Vagina (tissue), 2 donors: ENCODE measurements at regions not wholly inside any gene's neighbourhood (a gene's known extent, or its start where the extent isn't known, plus 50 kb on each side); places are given as distances from the start of the nearest gene placed in this dataset.
A peak's percentile ranks its signal among the peaks of the same experiment; 100 is the strongest.

Experiments used
- DNase-seq, 2 donors: peaks; one replicate each; pipeline ENCODE4 v3.0.0-alpha.2; 2017; ENCODE audit errors: extremely low spot score in 2 of 2
- H3K27ac ChIP-seq: fragments of 200-600 bp; sonication (generic); one replicate; pipeline ENCODE4 v1.5.1; 2019
- H3K27me3 ChIP-seq: fragments of 200-600 bp; sonication (generic); one replicate; pipeline ENCODE4 v1.5.1; 2019
- H3K36me3 ChIP-seq, 2 donors: fragments of 200-600 bp; sonication (generic); one replicate each; pipeline ENCODE4 v1.5.1; 2017 to 2019
- H3K4me1 ChIP-seq: fragments of 200-600 bp; sonication (generic); one replicate; pipeline ENCODE4 v1.5.1; 2019
- H3K4me3 ChIP-seq, 2 donors: fragments of 200-600 bp; sonication (generic); 1 replicate in 1 of 2; 2 replicates in 1 of 2; pipeline ENCODE4 v1.5.1; 2016 to 2019
- H3K9me3 ChIP-seq: fragments of 200-600 bp; sonication (generic); one replicate; pipeline ENCODE4 v1.5.1; 2019
- CTCF ChIP-seq, 3 experiments: fragments of 450-650 bp in 2 of 3; fragments of 200-600 bp in 1 of 3; sonication (generic) in 1 of 3; IDR thresholded peaks; one replicate each; pipeline ENCODE4 v1.5.1; 2017 to 2019; ENCODE audit warnings: antibody characterized with exemption in 3 of 3, mild to moderate bottlenecking in 2 of 3, moderate library complexity in 2 of 3
- POLR2A ChIP-seq, 2 donors: fragments of 450-650 bp; IDR thresholded peaks; one replicate each; pipeline ENCODE4 v1.6.1; 2017; ENCODE audit warnings: antibody characterized with exemption in 2 of 2, mild to moderate bottlenecking in 2 of 2, moderate library complexity in 2 of 2
- POLR2AphosphoS5 ChIP-seq, 2 donors: sonication (generic); formaldehyde crosslinking; IDR thresholded peaks; one replicate each; pipeline ENCODE4 v1.9.0; 2017; ENCODE audit warnings: antibody characterized with exemption in 2 of 2, mild to moderate bottlenecking in 2 of 2, low read depth in 1 of 2; ENCODE audit not compliant: insufficient read depth in 1 of 2
- intact Hi-C: fragments of 100-400 bp; cut with DNase I; formaldehyde crosslinking; loops from one replicate; pipeline ENCODE4 v1.15.1; 2023

GRCh38 chr3:80697291-80697690 is 929.5 kb upstream of the ROBO1 start:
- Histone ChIP-seq H3K4me3 (no peak overlapping the region), H3K36me3 (no peaks in the 10 kb centered on the region), H3K4me1 (no peaks in the 10 kb centered on the region), H3K27me3 (no peaks in the 10 kb centered on the region), H3K27ac (no peak overlapping the region), H3K9me3 (no peaks in the 10 kb centered on the region)
- DNase-seq, result no peak
- intact Hi-C loops, result no loop called here
- TF ChIP-seq POLR2A (IDR thresholded peaks at IDR 0.05), result no peak
- TF ChIP-seq CTCF (IDR thresholded peaks at IDR 0.05), result no peak
- no peak for TF ChIP-seq POLR2AphosphoS5 (IDR thresholded peaks at IDR 0.05; ENCODE audit: insufficient read depth in 1 of 2, low read depth in 1 of 2)

DNA sequence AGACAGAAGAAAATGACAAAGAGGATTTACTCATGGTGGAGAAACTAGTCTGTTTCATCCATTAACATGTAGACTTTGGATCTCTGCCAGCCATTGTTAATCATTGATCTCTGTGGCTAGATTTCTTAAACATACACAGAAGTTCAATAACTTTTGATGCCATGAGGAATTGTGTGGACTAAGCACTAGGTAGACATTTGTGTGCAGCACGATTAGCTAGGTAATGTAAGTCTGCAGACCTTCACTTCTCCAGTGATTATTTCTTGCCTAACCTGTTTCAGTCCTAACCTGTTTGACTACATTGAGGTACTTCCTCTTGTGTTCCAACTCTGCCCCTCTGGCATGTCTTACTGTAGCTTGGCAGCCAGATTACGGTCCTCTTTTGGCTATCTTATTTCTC is 928.5 kb upstream of the ROBO1 start:
- TF ChIP-seq POLR2A (IDR thresholded peaks at IDR 0.05) (no peak), CTCF (IDR thresholded peaks at IDR 0.05) (no peak), POLR2AphosphoS5 (IDR thresholded peaks at IDR 0.05; ENCODE audit: insufficient read depth in 1 of 2, low read depth in 1 of 2) (peak in 1 of 2 donors; percentile 40)

DNA sequence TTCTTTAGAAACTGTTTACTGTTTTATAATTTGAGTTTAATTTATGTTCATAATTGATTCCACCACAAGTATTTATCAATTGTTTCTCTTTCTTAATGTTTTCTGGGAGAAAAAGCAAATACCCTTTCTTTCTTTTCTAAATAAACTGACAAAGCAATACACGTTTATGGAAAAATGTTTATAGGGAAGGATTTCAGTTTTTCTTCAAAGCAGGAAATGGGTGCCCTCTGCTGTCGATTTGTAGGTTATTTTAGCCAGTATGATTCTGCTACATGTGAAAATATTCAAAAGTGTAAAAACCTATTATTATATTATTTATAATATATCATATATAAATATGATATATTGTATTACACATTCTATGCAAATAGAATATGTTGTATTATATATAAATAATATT is 921.0 kb upstream of the ROBO1 start:
- no peak for DNase-seq
- H3K4me3 ChIP-seq, result no peak overlapping the region
- no peaks in the 10 kb centered on the region for H3K9me3 ChIP-seq
- H3K27me3 ChIP-seq, result no peaks in the 10 kb centered on the region
- TF ChIP-seq CTCF (IDR thresholded peaks at IDR 0.05) (no peak), POLR2AphosphoS5 (IDR thresholded peaks at IDR 0.05; ENCODE audit: insufficient read depth in 1 of 2, low read depth in 1 of 2) (no peak), POLR2A (IDR thresholded peaks at IDR 0.05) (no peak)
- H3K4me1 ChIP-seq, result no peaks in the 10 kb centered on the region
- H3K36me3 ChIP-seq, result no peaks in the 10 kb centered on the region
- intact Hi-C loops, result no loop called here
- no peak overlapping the region for H3K27ac ChIP-seq

More for the DNA sequence above, 928.5 kb upstream of the ROBO1 start:
- Histone ChIP-seq H3K4me3 (no peak overlapping the region), H3K36me3 (no peaks in the 10 kb centered on the region), H3K27me3 (no peaks in the 10 kb centered on the region), H3K27ac (no peak overlapping the region), H3K4me1 (no peaks in the 10 kb centered on the region), H3K9me3 (no peaks in the 10 kb centered on the region)
- no peak for DNase-seq
- intact Hi-C loops, result no loop called here

GRCh38 chr3:80682951-80683350 is 915.2 kb upstream of the ROBO1 start:
- Histone ChIP-seq H3K9me3 (no peaks in the 10 kb centered on the region), H3K27me3 (no peaks in the 10 kb centered on the region), H3K36me3 (no peaks in the 10 kb centered on the region), H3K4me3 (no peak overlapping the region), H3K4me1 (no peaks in the 10 kb centered on the region), H3K27ac (no peak overlapping the region)
- no peak for TF ChIP-seq CTCF (IDR thresholded peaks at IDR 0.05)
- TF ChIP-seq POLR2A (IDR thresholded peaks at IDR 0.05), result no peak
- TF ChIP-seq POLR2AphosphoS5 (IDR thresholded peaks at IDR 0.05; ENCODE audit: insufficient read depth in 1 of 2, low read depth in 1 of 2), result no peak
- DNase-seq, result no peak
- intact Hi-C loops, result no loop called here

DNA sequence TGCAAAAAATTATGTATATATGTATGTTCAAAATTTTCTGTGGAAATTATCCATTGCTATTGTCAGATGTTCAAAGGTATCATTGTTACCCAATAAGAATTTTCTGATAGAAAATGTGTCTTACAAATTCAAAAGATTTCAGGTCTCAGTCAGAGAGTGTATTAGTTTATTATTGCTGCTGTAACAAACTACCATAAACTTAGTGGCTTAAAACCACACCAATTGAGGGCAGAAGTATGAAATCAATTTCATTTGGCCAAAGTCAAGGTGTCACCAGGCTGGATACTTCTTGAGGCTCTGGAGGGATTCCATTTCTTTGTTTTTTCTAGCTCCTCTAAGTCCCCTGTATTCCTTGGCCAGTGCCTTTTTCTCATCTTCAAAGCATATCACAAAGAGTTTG is 914.4 kb upstream of the ROBO1 start:
- Histone ChIP-seq H3K27me3 (no peaks in the 10 kb centered on the region), H3K27ac (no peak overlapping the region), H3K9me3 (no peaks in the 10 kb centered on the region), H3K4me3 (no peak overlapping the region), H3K4me1 (no peaks in the 10 kb centered on the region), H3K36me3 (no peaks in the 10 kb centered on the region)
- no peak for DNase-seq
- TF ChIP-seq CTCF (IDR thresholded peaks at IDR 0.05) (no peak), POLR2A (IDR thresholded peaks at IDR 0.05) (no peak), POLR2AphosphoS5 (IDR thresholded peaks at IDR 0.05; ENCODE audit: insufficient read depth in 1 of 2, low read depth in 1 of 2) (no peak)
- intact Hi-C loops, result no loop called here
